ENCODE measurements at regions not wholly inside any gene's neighbourhood (a gene's known extent, or its start where the extent isn't known, plus 50 kb on each side); places are given as distances from the start of the nearest gene placed in this dataset.

- Histone ChIP-seq H3K4me3 (ENCODE audit: low read depth in 2 of 2, low read length in 2 of 2) (no peak overlapping the region), H3K36me3 (ENCODE audit: control insufficient read depth, insufficient read depth, low read length) (no peaks in the 10 kb centered on the region), H3K27ac (ENCODE audit: low read length) (no peak overlapping the region), H3K27me3 (ENCODE audit: control insufficient read depth, insufficient read depth, low read length) (no peaks in the 10 kb centered on the region), H3K9me3 (ENCODE audit: control insufficient read depth, insufficient read depth, low read depth, low read length) (no peaks in the 10 kb centered on the region), H3K4me1 (ENCODE audit: control insufficient read depth, insufficient read depth, low read length) (no peaks in the 10 kb centered on the region)
- ChIA-PET POLR2A (no interaction called here), CTCF (interaction anchor here (0.7 kb wide), 1 partner anchor 108 kb away, joined by 6 read pairs; no protein-coding TSS in a partner anchor)
- intact Hi-C loops (cut with micrococcal nuclease; ENCODE audit: unreplicated experiment) (no loop called here), in situ Hi-C loops (cut with HindIII; ENCODE audit: low pct_unique_long_range_greater_than_20kb, low sequenced_read_pairs) (no loop called here)
- ATAC-seq, result no peak
- no TSS peak for BruUV-seq (replicated peaks)
- DNase-seq (ENCODE audit: low read depth, low spot score), result peak; percentile 27
- TF ChIP-seq TCF7L2 (IDR thresholded peaks at IDR 0.05; ENCODE audit: low read depth, low read length), result no peak
- no peak for TF ChIP-seq SIN3A (IDR thresholded peaks at IDR 0.05; ENCODE audit: borderline replicate concordance, insufficient read depth, low read depth, low read length)
- TF ChIP-seq CTCF (IDR thresholded peaks at IDR 0.05), result no peak
- no peak for TF ChIP-seq POLR2AphosphoS5 (IDR thresholded peaks at IDR 0.05; ENCODE audit: low read depth, low read length)
- TF ChIP-seq REST (IDR thresholded peaks at IDR 0.05; ENCODE audit: insufficient read depth in 1 of 2, low read depth in 2 of 2, low read length in 1 of 2), result no peak
Observed at GRCh38 chr3:151630035-151630434, 103.7 kb upstream of the AADACL2 start.

- H3K9me3 ChIP-seq (ENCODE audit: control insufficient read depth, insufficient read depth, low read depth, low read length), result no peaks in the 10 kb centered on the region
- no peaks in the 10 kb centered on the region for H3K27me3 ChIP-seq (ENCODE audit: control insufficient read depth, insufficient read depth, low read length)
- no peaks in the 10 kb centered on the region for H3K36me3 ChIP-seq (ENCODE audit: control insufficient read depth, insufficient read depth, low read length)
- DNase-seq (ENCODE audit: low read depth, low spot score) (no peak), ATAC-seq (no peak)
- TF ChIP-seq POLR2AphosphoS5 (IDR thresholded peaks at IDR 0.05; ENCODE audit: low read depth, low read length) (no peak), REST (IDR thresholded peaks at IDR 0.05; ENCODE audit: insufficient read depth in 1 of 2, low read depth in 2 of 2, low read length in 1 of 2) (no peak), CTCF (IDR thresholded peaks at IDR 0.05) (no peak), SIN3A (IDR thresholded peaks at IDR 0.05; ENCODE audit: borderline replicate concordance, insufficient read depth, low read depth, low read length) (no peak), TCF7L2 (IDR thresholded peaks at IDR 0.05; ENCODE audit: low read depth, low read length) (no peak)
- in situ Hi-C loops (cut with HindIII; ENCODE audit: low pct_unique_long_range_greater_than_20kb, low sequenced_read_pairs) (no loop called here), intact Hi-C loops (cut with micrococcal nuclease; ENCODE audit: unreplicated experiment) (no loop called here)
- BruUV-seq (replicated peaks), result no TSS peak
- ChIA-PET POLR2A (no interaction called here), CTCF (no interaction called here)
- H3K4me1 ChIP-seq (ENCODE audit: control insufficient read depth, insufficient read depth, low read length), result no peaks in the 10 kb centered on the region
- H3K27ac ChIP-seq (ENCODE audit: low read length), result no peak overlapping the region
- no peak overlapping the region for H3K4me3 ChIP-seq (ENCODE audit: low read depth in 2 of 2, low read length in 2 of 2)
Observed at GRCh38 chr3:151625586-151625985, 108.1 kb upstream of the AADACL2 start.
